Activated T-helper 17 cell treated with anti-CD3 and anti-CD28 coated beads, Interleukin-2, amount 50 U/mL, for 72 hours (primary cell): ENCODE measurements at regions not wholly inside any gene's neighbourhood (a gene's known extent, or its start where the extent isn't known, plus 50 kb on each side); places are given as distances from the start of the nearest gene placed in this dataset.

Experiments used
- ATAC-seq: fragments of 150-1000 bp; cut with Tn5 transposase; replicated peaks from 2 replicates; pipeline ENCODE4 v1.10.0; 2021; ENCODE audit warnings: mild to moderate bottlenecking, moderate library complexity
- H3K27ac Mint-ChIP-seq: one replicate; pipeline ENCODE4 v1.8.0; 2022; ENCODE audit warnings: mixed read lengths
- H3K27me3 Mint-ChIP-seq: one replicate; pipeline ENCODE4 v1.8.0; 2022; ENCODE audit warnings: mixed read lengths
- H3K36me3 Mint-ChIP-seq: one replicate; pipeline ENCODE4 v1.8.0; 2022; ENCODE audit warnings: low read depth, mild to moderate bottlenecking, mixed read lengths
- H3K4me1 Mint-ChIP-seq: one replicate; pipeline ENCODE4 v1.8.0; 2022; ENCODE audit warnings: mixed read lengths
- H3K4me3 Mint-ChIP-seq: one replicate; pipeline ENCODE4 v1.8.0; 2022; ENCODE audit warnings: mild to moderate bottlenecking, mixed read lengths
- H3K9me3 Mint-ChIP-seq: one replicate; pipeline ENCODE4 v1.8.0; 2022; ENCODE audit warnings: mixed read lengths

DNA sequence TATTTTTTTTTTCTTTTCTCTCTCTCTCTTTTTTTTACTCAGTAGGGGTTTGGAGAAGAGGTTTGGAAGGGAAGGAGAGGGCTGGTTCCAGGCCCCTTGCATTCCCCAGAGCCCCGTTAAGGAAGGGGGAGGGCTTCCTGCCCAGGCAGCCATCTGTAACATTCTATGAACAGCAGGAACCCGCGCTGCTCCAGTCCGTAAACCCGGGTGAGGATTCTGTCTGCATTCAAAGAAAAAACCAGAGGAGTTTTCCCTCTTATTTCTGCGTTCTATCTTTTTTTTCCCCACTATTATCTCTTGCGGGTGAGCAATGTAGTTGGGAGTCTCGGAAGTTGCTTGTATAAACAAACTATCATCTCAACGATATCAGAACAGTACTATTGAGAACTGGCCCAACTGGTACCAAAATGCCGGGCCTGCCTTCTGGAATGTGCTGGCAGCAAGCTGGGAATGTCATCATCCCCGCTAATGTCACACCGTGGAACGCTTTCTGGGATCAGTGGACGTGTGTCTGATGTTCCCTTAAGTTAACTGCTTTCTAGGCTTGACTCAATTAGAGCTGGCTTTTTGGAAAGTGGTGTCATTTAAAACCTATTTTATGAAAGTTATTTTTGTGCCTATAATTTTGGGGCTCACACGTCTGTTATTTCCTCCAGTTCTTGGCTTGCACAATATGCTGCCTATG is 153.1 kb upstream of the MEOX2 start:
- H3K4me1 Mint-ChIP-seq: no peaks in the 10 kb centered on the region
- no peaks in the 10 kb centered on the region for H3K9me3 Mint-ChIP-seq
- no peak overlapping the region for H3K4me3 Mint-ChIP-seq
- ATAC-seq: no peak
- H3K27me3 Mint-ChIP-seq: no peaks in the 10 kb centered on the region
- no peaks in the 10 kb centered on the region for H3K36me3 Mint-ChIP-seq
- no peak overlapping the region for H3K27ac Mint-ChIP-seq

DNA sequence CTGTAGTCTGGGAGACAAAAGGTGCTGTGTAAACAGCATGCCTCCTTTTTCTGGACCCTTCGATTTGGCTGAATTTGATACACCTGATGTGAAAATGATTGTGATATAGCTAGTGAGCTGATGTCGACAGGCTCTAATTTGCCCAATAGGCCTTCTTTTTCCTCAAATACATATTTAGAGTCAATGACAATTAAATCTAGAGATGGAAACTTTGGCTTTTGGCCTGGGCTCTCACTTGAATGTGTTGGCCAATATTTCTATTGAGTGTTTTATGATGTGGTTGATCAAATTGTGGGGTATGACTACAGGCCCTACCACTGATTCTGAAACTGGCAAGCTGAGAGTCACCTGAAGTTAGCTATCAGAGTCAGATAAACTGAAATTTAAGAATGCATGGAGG is 151.8 kb upstream of the MEOX2 start:
- no peak for ATAC-seq
- Mint-ChIP-seq H3K9me3 (no peaks in the 10 kb centered on the region), H3K27me3 (no peaks in the 10 kb centered on the region), H3K27ac (no peak overlapping the region), H3K4me3 (no peak overlapping the region), H3K36me3 (no peaks in the 10 kb centered on the region), H3K4me1 (no peaks in the 10 kb centered on the region)

DNA sequence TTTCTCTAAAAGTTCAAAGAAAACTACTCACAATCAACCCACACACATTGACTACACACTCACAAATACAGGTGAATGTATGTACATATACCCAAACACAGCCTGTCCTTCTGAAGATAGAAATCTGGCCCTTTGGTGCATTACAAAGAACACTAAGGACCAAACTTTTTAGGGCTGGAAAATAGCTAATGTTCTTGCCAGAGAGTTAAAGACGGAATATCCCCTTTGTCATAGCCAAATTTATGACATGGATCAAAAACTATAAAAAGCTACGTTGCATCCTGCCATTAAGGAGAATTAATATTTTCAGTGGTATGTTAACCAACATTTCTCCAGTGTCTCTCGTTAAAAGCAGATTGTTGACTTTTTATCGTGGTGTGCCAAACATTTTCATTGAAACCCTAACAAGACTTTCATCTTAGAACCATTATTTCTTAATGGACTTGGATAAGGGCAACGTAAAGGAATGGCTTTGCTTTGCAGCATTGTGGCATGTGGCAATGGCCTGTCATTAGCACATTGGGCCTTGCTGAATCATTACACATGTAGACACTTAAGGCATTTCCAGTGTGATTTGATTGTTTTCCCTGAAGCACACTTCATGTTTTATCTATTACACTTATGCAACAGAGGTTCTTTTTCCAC is 150.9 kb upstream of the MEOX2 start:
- Mint-ChIP-seq H3K4me3 (no peak overlapping the region), H3K4me1 (no peaks in the 10 kb centered on the region), H3K27me3 (no peaks in the 10 kb centered on the region), H3K36me3 (no peaks in the 10 kb centered on the region), H3K27ac (no peak overlapping the region), H3K9me3 (no peaks in the 10 kb centered on the region)
- ATAC-seq: no peak

DNA sequence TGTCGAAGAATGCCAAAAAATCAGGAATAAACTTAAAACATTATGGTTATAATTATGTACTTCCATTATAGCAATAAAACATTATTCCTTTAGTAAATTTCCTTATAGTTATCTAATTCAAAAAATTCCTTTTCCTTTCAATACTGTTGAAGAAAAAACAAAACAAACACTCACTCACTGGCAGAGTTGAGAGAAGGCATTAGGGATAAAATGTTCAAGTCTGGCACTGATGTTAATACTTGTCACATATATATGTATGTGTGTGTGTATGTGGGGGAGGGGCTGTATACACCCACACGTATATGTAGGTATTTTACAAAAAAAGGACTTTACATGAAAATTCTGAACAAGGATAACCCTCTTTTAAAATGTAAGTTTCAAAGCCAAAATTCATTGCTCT is 150.2 kb upstream of the MEOX2 start:
- Mint-ChIP-seq H3K4me1 (no peaks in the 10 kb centered on the region), H3K27ac (no peak overlapping the region), H3K36me3 (no peaks in the 10 kb centered on the region), H3K27me3 (no peaks in the 10 kb centered on the region), H3K9me3 (no peaks in the 10 kb centered on the region), H3K4me3 (no peak overlapping the region)
- ATAC-seq: no peak

DNA sequence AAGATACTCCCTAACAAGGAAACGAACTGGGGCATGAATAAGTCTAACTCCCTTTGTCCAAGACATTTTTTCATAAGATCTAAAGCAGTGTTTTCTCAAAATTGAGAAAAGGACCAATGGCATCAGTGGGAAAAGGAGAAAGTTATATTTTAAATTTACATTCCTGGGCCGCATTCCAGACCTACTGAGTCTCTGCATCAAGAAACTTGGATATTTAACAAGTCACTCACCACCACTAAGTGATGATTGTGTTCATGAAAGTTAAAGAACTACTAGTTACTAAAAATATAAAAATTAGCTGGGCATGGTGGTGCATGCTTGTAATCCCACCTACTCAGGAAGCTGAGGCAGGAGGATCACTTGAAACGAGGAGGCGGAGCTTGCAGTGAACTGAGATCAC is 149.6 kb upstream of the MEOX2 start:
- Mint-ChIP-seq H3K9me3 (no peaks in the 10 kb centered on the region), H3K27me3 (no peaks in the 10 kb centered on the region), H3K4me1 (no peaks in the 10 kb centered on the region), H3K27ac (no peak overlapping the region), H3K4me3 (no peak overlapping the region), H3K36me3 (no peaks in the 10 kb centered on the region)
- ATAC-seq: no peak

DNA sequence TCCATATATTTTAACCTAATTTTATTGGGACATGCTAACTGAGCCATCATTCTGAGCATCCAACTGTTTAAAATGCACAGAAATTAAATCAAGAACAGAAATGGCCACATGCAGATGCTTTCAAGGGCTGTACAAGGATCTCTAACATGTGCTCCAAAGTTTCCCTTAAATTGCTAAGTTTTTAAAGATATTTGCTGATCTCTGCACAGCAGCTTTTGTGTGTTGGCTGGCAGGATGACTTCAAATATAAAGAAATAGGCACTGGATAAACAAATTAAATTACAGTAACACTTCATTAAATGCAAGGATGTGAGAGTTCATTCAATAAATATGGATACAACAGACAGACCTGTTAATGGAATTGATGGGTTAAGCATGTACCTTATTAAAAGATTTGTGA is 148.0 kb upstream of the MEOX2 start:
- Mint-ChIP-seq H3K9me3 (no peaks in the 10 kb centered on the region), H3K4me3 (no peak overlapping the region), H3K4me1 (no peaks in the 10 kb centered on the region), H3K27me3 (no peaks in the 10 kb centered on the region), H3K36me3 (no peaks in the 10 kb centered on the region), H3K27ac (no peak overlapping the region)
- no peak for ATAC-seq

DNA sequence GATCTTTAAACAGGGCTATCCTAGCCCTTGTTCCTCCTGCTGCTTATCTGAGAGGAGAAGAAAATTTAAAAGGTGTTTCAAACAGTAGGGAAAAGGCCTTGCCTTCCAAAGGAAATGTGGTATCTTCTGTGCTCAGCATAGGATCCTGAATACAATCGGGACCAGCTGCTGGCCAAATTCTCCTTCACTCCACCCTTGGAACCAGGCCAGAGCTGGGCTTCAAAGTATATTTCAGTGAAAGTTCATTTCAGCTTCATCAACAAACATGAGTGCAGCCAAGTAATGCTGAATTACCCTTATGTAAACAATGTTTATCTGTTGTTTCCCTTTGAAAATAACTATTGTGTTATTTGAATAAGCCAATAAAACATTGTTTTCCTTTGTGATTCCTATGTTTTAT is 146.5 kb upstream of the MEOX2 start:
- Mint-ChIP-seq H3K9me3 (no peaks in the 10 kb centered on the region), H3K4me3 (no peak overlapping the region), H3K27me3 (no peaks in the 10 kb centered on the region), H3K36me3 (no peaks in the 10 kb centered on the region), H3K4me1 (no peaks in the 10 kb centered on the region), H3K27ac (no peak overlapping the region)
- no peak for ATAC-seq

DNA sequence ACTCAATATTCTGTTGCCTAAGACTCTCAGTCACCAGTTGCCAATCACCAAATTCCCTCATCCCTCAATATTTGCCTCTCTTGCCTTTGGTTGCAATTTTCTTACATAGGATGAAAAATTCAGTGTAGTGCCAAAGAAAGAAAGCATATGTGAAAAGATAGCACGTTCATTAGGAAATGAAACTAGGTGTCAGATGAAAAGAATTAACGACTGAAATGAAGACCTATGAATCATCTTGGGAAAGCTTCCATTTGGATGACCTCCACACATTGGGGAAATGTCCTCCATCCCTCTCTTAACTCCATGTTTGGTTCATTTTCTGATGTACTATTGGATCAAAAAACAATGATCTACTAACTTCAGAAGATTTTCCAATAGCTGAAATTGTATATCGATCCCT is 145.1 kb upstream of the MEOX2 start:
- Mint-ChIP-seq H3K9me3 (no peaks in the 10 kb centered on the region), H3K27ac (no peak overlapping the region), H3K4me3 (no peak overlapping the region)

DNA sequence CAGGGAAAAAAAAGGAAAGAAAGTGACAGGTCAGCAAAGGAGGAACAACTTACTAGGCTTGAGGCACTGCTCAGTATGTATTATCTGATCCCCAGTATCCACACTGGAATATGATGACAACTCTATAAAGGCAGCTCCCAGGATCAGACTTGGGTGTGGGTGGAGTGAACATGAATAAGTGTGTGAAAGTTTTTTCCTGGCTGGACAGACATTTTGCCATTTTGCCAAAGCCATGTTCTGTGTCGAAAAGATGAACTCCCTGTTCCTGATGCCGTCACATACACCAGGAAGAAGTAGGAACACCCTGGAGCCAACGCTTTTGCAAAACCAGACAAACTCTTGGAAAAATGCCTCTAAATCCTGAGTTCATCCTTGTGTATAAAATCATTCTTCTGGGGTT is 143.2 kb upstream of the MEOX2 start:
- H3K36me3 Mint-ChIP-seq: no peaks in the 10 kb centered on the region
- ATAC-seq: no peak
- no peaks in the 10 kb centered on the region for H3K4me1 Mint-ChIP-seq
- H3K27me3 Mint-ChIP-seq: no peaks in the 10 kb centered on the region
- H3K27ac Mint-ChIP-seq: no peak overlapping the region
- no peak overlapping the region for H3K4me3 Mint-ChIP-seq
- H3K9me3 Mint-ChIP-seq: no peaks in the 10 kb centered on the region

More for the DNA sequence above, 145.1 kb upstream of the MEOX2 start:
- no peaks in the 10 kb centered on the region for H3K4me1 Mint-ChIP-seq
- no peaks in the 10 kb centered on the region for H3K36me3 Mint-ChIP-seq
- ATAC-seq: no peak
- no peaks in the 10 kb centered on the region for H3K27me3 Mint-ChIP-seq

DNA sequence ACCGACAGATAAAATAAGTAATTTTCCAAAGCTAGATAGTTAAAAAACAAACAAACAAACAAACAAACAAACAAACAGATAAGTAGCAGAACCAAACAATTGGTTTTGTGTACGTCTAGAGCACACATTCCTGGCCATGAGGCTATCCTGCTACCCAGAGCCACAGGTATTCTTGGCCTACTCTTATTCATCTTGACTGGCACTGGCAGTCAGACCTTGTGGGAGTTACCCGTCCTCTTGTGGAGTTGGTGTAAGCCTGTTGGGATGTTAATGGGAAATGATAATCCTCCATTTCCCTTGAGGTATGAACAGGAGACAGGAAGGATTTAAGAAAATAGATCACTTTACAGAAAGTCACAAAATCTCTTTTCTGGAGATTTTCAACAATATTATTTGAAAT is 142.4 kb upstream of the MEOX2 start:
- H3K4me3 Mint-ChIP-seq: no peak overlapping the region

DNA sequence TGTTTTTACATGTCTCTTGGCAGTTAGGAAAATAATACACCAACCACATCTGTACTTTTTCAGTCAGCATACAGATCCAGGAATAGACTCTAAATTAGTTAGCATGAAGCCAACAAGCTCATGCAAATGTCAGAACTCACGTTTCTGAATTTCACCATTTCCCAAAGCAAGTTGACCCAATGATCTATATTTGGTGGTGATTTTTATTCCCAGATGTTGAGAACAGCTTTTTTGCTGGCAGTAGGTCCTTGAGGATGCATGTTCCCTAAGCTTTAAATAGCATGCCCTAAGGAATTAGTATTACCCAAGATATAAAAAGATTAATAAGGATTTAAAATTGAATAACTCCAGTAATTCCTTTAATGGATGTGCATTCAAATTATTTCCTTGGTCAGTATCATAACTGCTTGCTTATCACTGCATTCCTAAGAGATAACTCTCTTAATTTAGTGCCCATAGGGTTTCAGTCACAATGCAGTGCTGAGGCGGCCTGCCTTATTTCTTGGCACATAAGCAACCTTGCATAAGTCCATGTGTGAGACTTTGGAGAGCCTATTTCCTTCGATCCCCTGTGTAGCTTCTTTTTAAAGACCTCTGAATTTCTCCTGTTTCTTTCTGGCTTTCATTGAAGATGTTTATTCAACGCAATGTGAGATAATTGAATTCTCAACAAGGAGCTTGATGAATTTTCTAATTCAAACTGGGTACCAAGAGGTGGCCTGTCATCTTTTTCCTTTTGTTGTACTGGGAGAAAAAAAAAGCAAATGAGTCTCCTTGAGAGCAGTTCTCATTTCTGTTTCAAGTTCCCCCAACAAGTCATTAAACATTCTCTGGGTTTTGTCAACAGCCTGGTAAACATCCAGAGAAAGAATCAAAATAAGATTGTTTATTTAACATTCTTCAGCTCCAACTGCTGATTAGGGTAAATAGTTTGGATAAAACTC is 135.3 kb upstream of the MEOX2 start:
- H3K27ac Mint-ChIP-seq: no peak overlapping the region

More for the DNA sequence above, 142.4 kb upstream of the MEOX2 start:
- H3K36me3 Mint-ChIP-seq: no peaks in the 10 kb centered on the region
- H3K4me1 Mint-ChIP-seq: no peaks in the 10 kb centered on the region
- no peak overlapping the region for H3K27ac Mint-ChIP-seq
- no peaks in the 10 kb centered on the region for H3K27me3 Mint-ChIP-seq
- H3K9me3 Mint-ChIP-seq: no peaks in the 10 kb centered on the region
- ATAC-seq: no peak

DNA sequence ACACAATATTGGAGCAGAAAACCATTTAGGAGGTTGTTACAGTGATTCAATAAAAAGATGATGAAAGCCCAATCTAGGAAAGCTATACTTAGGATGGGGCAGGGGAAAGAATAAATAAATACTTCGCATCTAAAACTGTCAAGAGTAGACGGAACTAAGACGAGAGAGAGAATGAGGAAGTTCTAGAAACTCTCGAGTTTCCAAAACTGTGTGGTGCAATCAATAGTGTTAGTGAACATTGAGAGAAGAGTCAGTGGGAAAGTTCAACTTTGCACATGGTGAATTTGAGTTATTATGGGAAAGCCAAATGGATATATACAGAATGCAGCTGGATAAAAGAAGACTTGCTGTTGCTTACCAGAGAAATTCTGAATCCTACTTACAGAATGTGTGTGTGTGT is 133.8 kb upstream of the MEOX2 start:
- Mint-ChIP-seq H3K4me1 (no peaks in the 10 kb centered on the region), H3K36me3 (no peaks in the 10 kb centered on the region), H3K27me3 (no peaks in the 10 kb centered on the region), H3K27ac (no peak overlapping the region), H3K9me3 (peaks cover 4% of the 10 kb centered on the region), H3K4me3 (no peak overlapping the region)
- ATAC-seq: no peak

More for the DNA sequence above, 135.3 kb upstream of the MEOX2 start:
- ATAC-seq: no peak
- Mint-ChIP-seq H3K36me3 (no peaks in the 10 kb centered on the region), H3K9me3 (peaks cover under 1% of the 10 kb centered on the region), H3K4me3 (no peak overlapping the region), H3K27me3 (no peaks in the 10 kb centered on the region), H3K4me1 (no peaks in the 10 kb centered on the region)

DNA sequence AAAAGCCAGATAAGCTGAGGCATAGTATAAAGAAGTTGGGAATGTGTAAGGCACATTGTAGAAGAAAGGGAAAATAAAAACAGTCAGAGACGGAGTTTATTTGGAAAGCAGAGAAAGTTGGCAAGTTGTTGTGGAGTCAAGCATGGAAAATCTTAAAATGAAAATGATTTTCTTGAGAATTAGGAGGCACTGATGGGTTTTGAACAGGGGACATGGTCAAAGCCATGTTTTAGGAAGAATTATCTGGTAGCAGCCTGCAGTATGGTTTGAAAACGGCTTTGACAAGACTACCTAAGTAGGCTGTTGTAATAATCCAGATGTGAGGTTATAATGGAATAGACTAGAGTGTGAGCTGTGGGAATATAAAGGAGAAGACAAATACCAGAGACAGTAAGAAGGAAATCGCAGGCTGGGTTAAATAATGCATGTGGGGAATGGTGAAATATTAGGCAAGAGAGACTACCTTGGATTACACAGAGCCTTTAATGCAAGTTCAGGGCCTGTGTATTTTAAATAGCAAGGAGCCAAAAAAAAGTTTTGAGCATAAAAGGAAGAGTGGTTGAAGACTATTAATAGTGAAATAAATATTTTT is 130.4 kb upstream of the MEOX2 start:
- ATAC-seq: no peak
- Mint-ChIP-seq H3K4me3 (no peak overlapping the region), H3K4me1 (no peaks in the 10 kb centered on the region), H3K36me3 (no peaks in the 10 kb centered on the region), H3K9me3 (peaks cover 4% of the 10 kb centered on the region), H3K27me3 (no peaks in the 10 kb centered on the region), H3K27ac (no peak overlapping the region)

DNA sequence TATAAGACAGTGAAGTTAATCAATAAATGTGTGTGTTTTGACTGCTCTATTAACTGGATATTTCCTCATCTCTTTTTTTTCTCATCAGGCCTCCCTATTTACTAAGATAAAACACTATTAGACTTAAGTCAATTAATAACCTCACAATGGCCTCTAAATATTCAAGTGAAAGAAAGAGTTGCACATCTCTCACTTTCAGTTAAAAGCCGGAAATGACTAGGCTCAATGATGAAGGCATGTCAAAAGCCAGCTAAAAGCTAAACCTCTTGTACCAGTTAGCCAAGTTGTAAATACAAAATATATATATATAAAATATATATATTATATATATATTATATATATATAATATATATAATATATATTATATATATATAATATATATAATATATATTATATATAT is 127.0 kb upstream of the MEOX2 start:
- Mint-ChIP-seq H3K9me3 (peaks cover 12% of the 10 kb centered on the region), H3K27ac (no peak overlapping the region), H3K27me3 (no peaks in the 10 kb centered on the region), H3K4me1 (no peaks in the 10 kb centered on the region), H3K36me3 (no peaks in the 10 kb centered on the region), H3K4me3 (no peak overlapping the region)
- no peak for ATAC-seq
